ENCODE measurements at regions not wholly inside any gene's neighbourhood (a gene's known extent, or its start where the extent isn't known, plus 50 kb on each side); places are given as distances from the start of the nearest gene placed in this dataset.

- TF ChIP-seq, protein P1, sequence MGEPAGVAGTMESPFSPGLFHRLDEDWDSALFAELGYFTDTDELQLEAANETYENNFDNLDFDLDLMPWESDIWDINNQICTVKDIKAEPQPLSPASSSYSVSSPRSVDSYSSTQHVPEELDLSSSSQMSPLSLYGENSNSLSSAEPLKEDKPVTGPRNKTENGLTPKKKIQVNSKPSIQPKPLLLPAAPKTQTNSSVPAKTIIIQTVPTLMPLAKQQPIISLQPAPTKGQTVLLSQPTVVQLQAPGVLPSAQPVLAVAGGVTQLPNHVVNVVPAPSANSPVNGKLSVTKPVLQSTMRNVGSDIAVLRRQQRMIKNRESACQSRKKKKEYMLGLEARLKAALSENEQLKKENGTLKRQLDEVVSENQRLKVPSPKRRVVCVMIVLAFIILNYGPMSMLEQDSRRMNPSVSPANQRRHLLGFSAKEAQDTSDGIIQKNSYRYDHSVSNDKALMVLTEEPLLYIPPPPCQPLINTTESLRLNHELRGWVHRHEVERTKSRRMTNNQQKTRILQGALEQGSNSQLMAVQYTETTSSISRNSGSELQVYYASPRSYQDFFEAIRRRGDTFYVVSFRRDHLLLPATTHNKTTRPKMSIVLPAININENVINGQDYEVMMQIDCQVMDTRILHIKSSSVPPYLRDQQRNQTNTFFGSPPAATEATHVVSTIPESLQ (CRISPR knock-in tag; IDR thresholded peaks at IDR 0.05): no peak
Measured at GRCh38 chr17:79504181-79504605, 106.7 kb downstream of the RBFOX3 start (continued).

GRCh38 chr17:79503126-79503839 lies 107.6 kb downstream of the RBFOX3 start:
- H3K4me1 Mint-ChIP-seq: peaks cover 8% of the 10 kb centered on the region; the same call in 1 of the 2 replicates
- H3K36me3 Mint-ChIP-seq: no peaks in the 10 kb centered on the region
- ChIA-PET POLR2A (no interaction called here), CTCF (interaction anchor here (0.8 kb wide), 1 partner anchor 103 kb away, joined by 3 read pairs; no protein-coding TSS in a partner anchor)
- no peak for TF ChIP-seq OVOL2 (CRISPR knock-in tag; IDR thresholded peaks at IDR 0.05; ENCODE audit: borderline replicate concordance)
- TF ChIP-seq, protein P2, sequence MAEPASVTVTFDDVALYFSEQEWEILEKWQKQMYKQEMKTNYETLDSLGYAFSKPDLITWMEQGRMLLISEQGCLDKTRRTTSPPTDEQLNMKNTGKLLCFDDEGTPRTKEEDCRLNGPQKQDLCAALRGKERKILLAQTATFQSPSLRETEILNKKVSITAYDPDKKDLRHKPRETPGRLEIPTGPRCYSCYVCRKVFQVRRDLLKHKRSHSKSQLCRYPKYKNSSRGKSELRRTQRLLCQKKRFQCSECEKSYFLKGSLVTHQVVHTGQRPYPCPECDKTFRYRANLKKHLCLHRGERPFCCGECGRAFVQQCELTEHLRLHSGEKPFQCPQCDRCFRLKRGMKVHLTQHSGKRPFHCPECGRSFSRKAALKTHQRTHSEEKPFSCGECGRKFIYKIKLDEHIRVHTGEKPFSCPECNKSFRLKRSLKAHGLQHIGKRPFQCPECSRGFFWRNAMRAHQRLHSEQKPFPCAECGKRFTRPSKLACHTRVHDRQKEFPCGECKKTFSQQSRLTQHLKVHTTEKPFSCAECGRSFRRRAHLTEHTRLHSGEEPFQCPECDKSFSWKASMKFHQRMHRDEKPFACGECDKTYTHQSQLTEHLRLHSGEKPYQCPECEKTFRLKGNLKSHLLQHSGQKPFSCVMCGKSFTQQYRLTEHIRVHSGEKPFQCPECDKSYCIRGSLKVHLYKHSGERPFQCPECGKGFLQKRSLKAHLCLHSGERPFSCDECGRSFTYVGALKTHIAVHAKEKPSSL (CRISPR knock-in tag; conservative IDR thresholded peaks at IDR 0.05): no peak
- TF ChIP-seq, protein P3, sequence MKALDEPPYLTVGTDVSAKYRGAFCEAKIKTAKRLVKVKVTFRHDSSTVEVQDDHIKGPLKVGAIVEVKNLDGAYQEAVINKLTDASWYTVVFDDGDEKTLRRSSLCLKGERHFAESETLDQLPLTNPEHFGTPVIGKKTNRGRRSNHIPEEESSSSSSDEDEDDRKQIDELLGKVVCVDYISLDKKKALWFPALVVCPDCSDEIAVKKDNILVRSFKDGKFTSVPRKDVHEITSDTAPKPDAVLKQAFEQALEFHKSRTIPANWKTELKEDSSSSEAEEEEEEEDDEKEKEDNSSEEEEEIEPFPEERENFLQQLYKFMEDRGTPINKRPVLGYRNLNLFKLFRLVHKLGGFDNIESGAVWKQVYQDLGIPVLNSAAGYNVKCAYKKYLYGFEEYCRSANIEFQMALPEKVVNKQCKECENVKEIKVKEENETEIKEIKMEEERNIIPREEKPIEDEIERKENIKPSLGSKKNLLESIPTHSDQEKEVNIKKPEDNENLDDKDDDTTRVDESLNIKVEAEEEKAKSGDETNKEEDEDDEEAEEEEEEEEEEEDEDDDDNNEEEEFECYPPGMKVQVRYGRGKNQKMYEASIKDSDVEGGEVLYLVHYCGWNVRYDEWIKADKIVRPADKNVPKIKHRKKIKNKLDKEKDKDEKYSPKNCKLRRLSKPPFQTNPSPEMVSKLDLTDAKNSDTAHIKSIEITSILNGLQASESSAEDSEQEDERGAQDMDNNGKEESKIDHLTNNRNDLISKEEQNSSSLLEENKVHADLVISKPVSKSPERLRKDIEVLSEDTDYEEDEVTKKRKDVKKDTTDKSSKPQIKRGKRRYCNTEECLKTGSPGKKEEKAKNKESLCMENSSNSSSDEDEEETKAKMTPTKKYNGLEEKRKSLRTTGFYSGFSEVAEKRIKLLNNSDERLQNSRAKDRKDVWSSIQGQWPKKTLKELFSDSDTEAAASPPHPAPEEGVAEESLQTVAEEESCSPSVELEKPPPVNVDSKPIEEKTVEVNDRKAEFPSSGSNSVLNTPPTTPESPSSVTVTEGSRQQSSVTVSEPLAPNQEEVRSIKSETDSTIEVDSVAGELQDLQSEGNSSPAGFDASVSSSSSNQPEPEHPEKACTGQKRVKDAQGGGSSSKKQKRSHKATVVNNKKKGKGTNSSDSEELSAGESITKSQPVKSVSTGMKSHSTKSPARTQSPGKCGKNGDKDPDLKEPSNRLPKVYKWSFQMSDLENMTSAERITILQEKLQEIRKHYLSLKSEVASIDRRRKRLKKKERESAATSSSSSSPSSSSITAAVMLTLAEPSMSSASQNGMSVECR (CRISPR knock-in tag; IDR thresholded peaks at IDR 0.05; ENCODE audit: borderline replicate concordance): no peak
- no peak for TF ChIP-seq IRF2 (CRISPR knock-in tag; IDR thresholded peaks at IDR 0.05; ENCODE audit: borderline replicate concordance, low read depth)
- TF ChIP-seq ZNF671 (CRISPR knock-in tag; IDR thresholded peaks at IDR 0.05): no peak
- TF ChIP-seq HMGA2 (CRISPR knock-in tag; IDR thresholded peaks at IDR 0.05): no peak
- TF ChIP-seq, protein P4, sequence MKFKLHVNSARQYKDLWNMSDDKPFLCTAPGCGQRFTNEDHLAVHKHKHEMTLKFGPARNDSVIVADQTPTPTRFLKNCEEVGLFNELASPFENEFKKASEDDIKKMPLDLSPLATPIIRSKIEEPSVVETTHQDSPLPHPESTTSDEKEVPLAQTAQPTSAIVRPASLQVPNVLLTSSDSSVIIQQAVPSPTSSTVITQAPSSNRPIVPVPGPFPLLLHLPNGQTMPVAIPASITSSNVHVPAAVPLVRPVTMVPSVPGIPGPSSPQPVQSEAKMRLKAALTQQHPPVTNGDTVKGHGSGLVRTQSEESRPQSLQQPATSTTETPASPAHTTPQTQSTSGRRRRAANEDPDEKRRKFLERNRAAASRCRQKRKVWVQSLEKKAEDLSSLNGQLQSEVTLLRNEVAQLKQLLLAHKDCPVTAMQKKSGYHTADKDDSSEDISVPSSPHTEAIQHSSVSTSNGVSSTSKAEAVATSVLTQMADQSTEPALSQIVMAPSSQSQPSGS (CRISPR knock-in tag; IDR thresholded peaks at IDR 0.05; ENCODE audit: borderline replicate concordance, low read depth): no peak
- TF ChIP-seq TEAD4 (CRISPR knock-in tag; IDR thresholded peaks at IDR 0.05): no peak
- peaks cover 12% of the 10 kb centered on the region for H3K9me3 Mint-ChIP-seq
- H3K4me3 Mint-ChIP-seq: no peak overlapping the region
- DNase-seq (ENCODE audit: low spot score) (no peak), ATAC-seq (no peak)
- H3K27ac Mint-ChIP-seq: no peak overlapping the region
- no peaks in the 10 kb centered on the region; the same call in 1 of the 2 replicates for H3K27me3 Mint-ChIP-seq (ENCODE audit: low read depth)

DNA sequence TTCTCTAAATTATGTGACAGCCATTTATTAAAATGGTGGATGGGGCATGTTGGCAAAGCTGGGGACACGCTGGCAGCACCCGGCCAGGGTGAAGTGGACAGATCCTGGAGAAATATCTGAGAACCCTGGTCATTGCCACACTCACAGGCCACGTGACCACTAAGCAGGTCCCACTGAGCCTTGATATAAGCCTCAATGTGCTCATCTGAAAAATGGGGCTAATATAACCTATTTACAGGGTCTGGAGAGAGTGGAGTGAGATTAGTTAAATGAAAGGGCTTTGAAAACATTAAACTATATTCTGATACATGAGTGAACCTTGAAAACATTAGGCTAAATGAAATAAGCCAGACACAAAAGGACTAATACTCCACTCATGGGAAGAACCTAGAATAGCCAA lies 108.9 kb downstream of the RBFOX3 start:
- no peak overlapping the region for H3K4me3 Mint-ChIP-seq
- ATAC-seq (no peak), DNase-seq (ENCODE audit: low spot score) (no peak)
- no peaks in the 10 kb centered on the region for H3K36me3 Mint-ChIP-seq
- ChIA-PET POLR2A (no interaction called here), CTCF (no interaction called here)
- no peaks in the 10 kb centered on the region; the same call in 1 of the 2 replicates for H3K27me3 Mint-ChIP-seq (ENCODE audit: low read depth)
- H3K4me1 Mint-ChIP-seq: peaks cover 8% of the 10 kb centered on the region; the same call in 1 of the 2 replicates
- peaks cover 15% of the 10 kb centered on the region for H3K9me3 Mint-ChIP-seq
- no peak overlapping the region for H3K27ac Mint-ChIP-seq
- TF ChIP-seq RELA (CRISPR knock-in tag; IDR thresholded peaks at IDR 0.05; ENCODE audit: borderline replicate concordance) (no peak), ZNF232 (CRISPR knock-in tag; IDR thresholded peaks at IDR 0.05) (no peak), SOX15 (CRISPR knock-in tag; IDR thresholded peaks at IDR 0.05) (no peak), PRRX2 (CRISPR knock-in tag; IDR thresholded peaks at IDR 0.05) (no peak)
- TF ChIP-seq, protein P2 (CRISPR knock-in tag; conservative IDR thresholded peaks at IDR 0.05): no peak
- TF ChIP-seq, protein P1 (CRISPR knock-in tag; IDR thresholded peaks at IDR 0.05): no peak
- TF ChIP-seq, protein P5, sequence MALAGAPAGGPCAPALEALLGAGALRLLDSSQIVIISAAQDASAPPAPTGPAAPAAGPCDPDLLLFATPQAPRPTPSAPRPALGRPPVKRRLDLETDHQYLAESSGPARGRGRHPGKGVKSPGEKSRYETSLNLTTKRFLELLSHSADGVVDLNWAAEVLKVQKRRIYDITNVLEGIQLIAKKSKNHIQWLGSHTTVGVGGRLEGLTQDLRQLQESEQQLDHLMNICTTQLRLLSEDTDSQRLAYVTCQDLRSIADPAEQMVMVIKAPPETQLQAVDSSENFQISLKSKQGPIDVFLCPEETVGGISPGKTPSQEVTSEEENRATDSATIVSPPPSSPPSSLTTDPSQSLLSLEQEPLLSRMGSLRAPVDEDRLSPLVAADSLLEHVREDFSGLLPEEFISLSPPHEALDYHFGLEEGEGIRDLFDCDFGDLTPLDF (CRISPR knock-in tag; IDR thresholded peaks at IDR 0.05): no peak

Data from WTC11 (cell line).